PFSK-1 (cell line): ENCODE measurements at regions not wholly inside any gene's neighbourhood (a gene's known extent, or its start where the extent isn't known, plus 50 kb on each side); places are given as distances from the start of the nearest gene placed in this dataset.

Source experiments
- FOXP2 ChIP-seq: optimal IDR thresholded peaks from 2 replicates; pipeline ENCODE3; 2011; ENCODE audit warnings: borderline replicate concordance, control low read depth, inconsistent platforms; ENCODE audit not compliant: insufficient read depth; ENCODE audit errors: extremely low read length, extremely low read depth
- POLR2AphosphoS5 ChIP-seq: IDR thresholded peaks from 2 replicates; pipeline ENCODE4 v1.6.1; 2012; ENCODE audit warnings: low read depth, mild to moderate bottlenecking, control low read depth, low read length, moderate library complexity
- REST ChIP-seq, 2 experiments: IDR thresholded peaks; 2 replicates each; pipeline versions ENCODE4 v1.6.1 to v1.8.0; 2011 to 2012; ENCODE audit warnings: low read depth in 2 of 2, low read length in 2 of 2, control low read depth in 1 of 2, inconsistent platforms in 1 of 2, mild to moderate bottlenecking in 1 of 2, moderate library complexity in 1 of 2; ENCODE audit not compliant: insufficient read depth in 1 of 2
- SIN3A ChIP-seq: IDR thresholded peaks from 2 replicates; pipeline ENCODE4 v1.6.1; 2012; ENCODE audit warnings: mild to moderate bottlenecking, low read length, moderate library complexity, borderline replicate concordance; ENCODE audit not compliant: insufficient read depth
- TAF1 ChIP-seq: IDR thresholded peaks from 2 replicates; pipeline ENCODE4 v1.6.1; 2012; ENCODE audit warnings: low read length, control low read depth, borderline replicate concordance; ENCODE audit not compliant: insufficient read depth

GRCh38 chr4:3688018-3688998, 77.9 kb upstream of the ADRA2C start:
- TF ChIP-seq FOXP2 (no peak), REST (IDR thresholded peaks at IDR 0.05; ENCODE audit: insufficient read depth in 1 of 2, low read depth in 2 of 2, low read length in 2 of 2) (no peak), POLR2AphosphoS5 (no peak), TAF1 (no peak), SIN3A (no peak)

- no peak for TF ChIP-seq REST (IDR thresholded peaks at IDR 0.05; ENCODE audit: insufficient read depth in 1 of 2, low read depth in 2 of 2, low read length in 2 of 2)
- TF ChIP-seq SIN3A = no peak
- TF ChIP-seq POLR2AphosphoS5 = no peak
- no peak for TF ChIP-seq FOXP2
- TF ChIP-seq TAF1 = no peak
Measured at GRCh38 chr4:3687538-3687937, 78.6 kb upstream of the ADRA2C start.

- TF ChIP-seq FOXP2 (no peak), REST (IDR thresholded peaks at IDR 0.05; ENCODE audit: insufficient read depth in 1 of 2, low read depth in 2 of 2, low read length in 2 of 2) (no peak), TAF1 (no peak), SIN3A (no peak), POLR2AphosphoS5 (no peak)
Measured at GRCh38 chr4:3686753-3687152, 79.4 kb upstream of the ADRA2C start.

- TF ChIP-seq REST (IDR thresholded peaks at IDR 0.05; ENCODE audit: insufficient read depth in 1 of 2, low read depth in 2 of 2, low read length in 2 of 2) (no peak), TAF1 (no peak), SIN3A (no peak), POLR2AphosphoS5 (no peak), FOXP2 (no peak)
Measured at GRCh38 chr4:3685081-3685645, 81.0 kb upstream of the ADRA2C start.
